ENCODE measurements at regions not wholly inside any gene's neighbourhood (a gene's known extent, or its start where the extent isn't known, plus 50 kb on each side); places are given as distances from the start of the nearest gene placed in this dataset.

DNA sequence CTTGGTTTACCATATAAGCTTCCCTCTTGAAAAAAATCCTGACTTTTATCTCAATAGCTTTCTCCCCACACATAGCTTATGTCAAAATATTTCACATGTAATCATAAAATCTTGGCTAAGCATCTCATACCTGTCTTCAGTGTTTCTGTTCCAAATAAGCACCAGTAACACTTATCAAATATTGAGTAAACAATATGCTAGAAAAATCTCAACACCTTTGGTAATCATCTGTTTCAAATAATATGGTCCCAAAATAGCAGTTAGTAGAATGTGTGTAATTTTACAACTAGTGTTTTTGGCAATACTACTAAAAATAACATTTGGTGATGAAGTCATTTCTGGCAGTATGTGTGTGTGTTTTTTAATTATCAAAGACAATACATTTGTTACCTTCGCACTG, 2138.2 kb downstream of the PCDH7 start:
- TF ChIP-seq, protein P1, sequence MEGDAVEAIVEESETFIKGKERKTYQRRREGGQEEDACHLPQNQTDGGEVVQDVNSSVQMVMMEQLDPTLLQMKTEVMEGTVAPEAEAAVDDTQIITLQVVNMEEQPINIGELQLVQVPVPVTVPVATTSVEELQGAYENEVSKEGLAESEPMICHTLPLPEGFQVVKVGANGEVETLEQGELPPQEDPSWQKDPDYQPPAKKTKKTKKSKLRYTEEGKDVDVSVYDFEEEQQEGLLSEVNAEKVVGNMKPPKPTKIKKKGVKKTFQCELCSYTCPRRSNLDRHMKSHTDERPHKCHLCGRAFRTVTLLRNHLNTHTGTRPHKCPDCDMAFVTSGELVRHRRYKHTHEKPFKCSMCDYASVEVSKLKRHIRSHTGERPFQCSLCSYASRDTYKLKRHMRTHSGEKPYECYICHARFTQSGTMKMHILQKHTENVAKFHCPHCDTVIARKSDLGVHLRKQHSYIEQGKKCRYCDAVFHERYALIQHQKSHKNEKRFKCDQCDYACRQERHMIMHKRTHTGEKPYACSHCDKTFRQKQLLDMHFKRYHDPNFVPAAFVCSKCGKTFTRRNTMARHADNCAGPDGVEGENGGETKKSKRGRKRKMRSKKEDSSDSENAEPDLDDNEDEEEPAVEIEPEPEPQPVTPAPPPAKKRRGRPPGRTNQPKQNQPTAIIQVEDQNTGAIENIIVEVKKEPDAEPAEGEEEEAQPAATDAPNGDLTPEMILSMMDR (IDR thresholded peaks at IDR 0.05; ENCODE audit: low read depth, low read length), result no peak
- DNase-seq (ENCODE audit: extremely low read depth, low read depth), result no peak

DNA sequence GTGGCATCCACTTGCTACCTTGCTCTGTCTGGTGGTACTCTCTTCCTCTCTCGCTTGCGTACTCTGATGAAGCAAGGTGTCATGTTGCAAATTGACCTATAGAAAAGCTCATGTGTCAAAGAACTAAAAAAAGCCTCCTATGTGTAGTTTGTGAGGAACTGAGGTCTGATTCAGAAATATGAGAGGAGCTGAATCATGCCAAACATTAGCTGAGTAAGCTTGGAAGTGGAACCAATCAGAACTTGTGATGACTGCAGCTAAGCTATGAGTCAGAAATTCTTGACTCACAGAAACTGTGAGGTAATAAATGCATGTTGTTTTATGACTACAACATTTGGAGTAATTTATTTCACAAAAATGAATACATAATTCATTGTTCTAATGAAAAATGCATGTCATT, 2138.8 kb downstream of the PCDH7 start:
- peak; percentile 4 for DNase-seq (ENCODE audit: extremely low read depth, low read depth)
- TF ChIP-seq, protein P1 (IDR thresholded peaks at IDR 0.05; ENCODE audit: low read depth, low read length), result no peak

GRCh38 chr4:32864713-32865351, 2144.7 kb downstream of the PCDH7 start:
- DNase-seq (ENCODE audit: extremely low read depth, low read depth), result no peak
- TF ChIP-seq, protein P1 (IDR thresholded peaks at IDR 0.05; ENCODE audit: low read depth, low read length), result no peak

DNA sequence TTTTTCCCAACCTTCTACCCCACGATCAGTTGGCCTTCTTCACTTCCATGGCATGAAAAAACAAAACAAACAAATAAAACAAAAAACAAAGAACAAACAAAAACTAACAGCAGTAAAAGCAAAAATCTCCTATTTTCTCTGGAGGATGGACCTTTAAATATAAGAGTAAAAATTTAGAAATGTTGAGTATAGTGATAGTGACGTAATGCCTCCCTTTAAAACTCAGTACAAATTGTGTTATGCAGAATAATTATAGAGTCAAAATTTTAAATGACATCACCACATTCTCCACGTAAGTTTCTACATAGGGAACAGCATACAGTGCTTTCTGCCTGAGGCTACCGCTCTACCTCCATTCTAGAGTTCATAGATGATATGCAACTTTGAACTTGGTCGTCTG, 2156.4 kb downstream of the PCDH7 start:
- no peak for DNase-seq (ENCODE audit: extremely low read depth, low read depth)
- TF ChIP-seq, protein P1 (IDR thresholded peaks at IDR 0.05; ENCODE audit: low read depth, low read length), result no peak

GRCh38 chr4:32879913-32880312, 2159.7 kb downstream of the PCDH7 start:
- DNase-seq (ENCODE audit: extremely low read depth, low read depth), result no peak
- TF ChIP-seq, protein P1 (IDR thresholded peaks at IDR 0.05; ENCODE audit: low read depth, low read length), result no peak

GRCh38 chr4:32884198-32884597, 2164.0 kb downstream of the PCDH7 start:
- no peak for DNase-seq (ENCODE audit: extremely low read depth, low read depth)
- TF ChIP-seq, protein P1 (IDR thresholded peaks at IDR 0.05; ENCODE audit: low read depth, low read length), result no peak

DNA sequence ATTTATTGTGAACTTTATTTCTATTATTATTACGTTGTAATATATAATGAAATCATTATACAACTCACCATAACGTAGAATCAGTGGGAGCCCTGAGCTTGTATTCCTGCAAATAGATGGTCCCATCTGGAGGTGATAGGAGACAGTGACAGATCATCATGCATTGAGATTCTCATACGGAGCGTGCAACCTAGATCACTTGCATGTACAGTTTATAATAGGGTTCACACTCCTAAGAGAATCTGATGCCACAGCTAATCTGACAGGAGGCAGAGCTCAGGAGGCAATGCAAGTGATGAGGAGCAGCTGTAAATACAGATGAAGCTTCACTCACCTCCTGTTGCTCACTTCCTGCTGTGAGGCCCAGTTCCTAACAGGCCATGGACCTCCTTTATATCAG, 2170.2 kb downstream of the PCDH7 start:
- no peak for DNase-seq (ENCODE audit: extremely low read depth, low read depth)
- TF ChIP-seq, protein P1 (IDR thresholded peaks at IDR 0.05; ENCODE audit: low read depth, low read length), result no peak
